GM18870 (cell line): ENCODE measurements at regions not wholly inside any gene's neighbourhood (a gene's known extent, or its start where the extent isn't known, plus 50 kb on each side); places are given as distances from the start of the nearest gene placed in this dataset.
"Not testable (repeated sequence)": the region's sequence is repeated elsewhere in the genome, so short reads cannot be mapped to it uniquely, and the experiment has no call there.

Experiments
- ATAC-seq: cut with Tn5 transposase; IDR thresholded peaks from one replicate; pipeline ENCODE4 v1.9.1; 2021; ENCODE audit warnings: moderate library complexity; ENCODE audit not compliant: unreplicated experiment

DNA sequence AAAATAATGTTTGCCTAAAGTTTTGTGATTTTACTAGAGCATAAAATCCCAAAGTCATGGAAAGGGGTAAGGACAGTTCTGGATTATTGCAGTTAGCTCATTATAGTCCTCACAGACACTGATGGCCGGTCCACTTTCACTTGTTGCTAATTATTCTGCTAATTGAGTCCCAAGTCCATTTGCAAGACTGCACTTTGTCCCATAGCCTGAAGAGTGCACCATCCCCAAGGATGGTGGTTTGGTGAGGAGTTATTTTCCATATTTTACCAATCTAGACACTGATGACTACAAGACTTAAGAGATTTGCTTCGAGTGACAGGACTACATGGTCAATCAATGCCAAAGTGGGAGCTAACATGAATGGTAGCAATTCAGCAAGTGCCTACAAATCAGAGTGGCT, 181.8 kb upstream of the CACNA2D1 start:
- ATAC-seq = no peak

DNA sequence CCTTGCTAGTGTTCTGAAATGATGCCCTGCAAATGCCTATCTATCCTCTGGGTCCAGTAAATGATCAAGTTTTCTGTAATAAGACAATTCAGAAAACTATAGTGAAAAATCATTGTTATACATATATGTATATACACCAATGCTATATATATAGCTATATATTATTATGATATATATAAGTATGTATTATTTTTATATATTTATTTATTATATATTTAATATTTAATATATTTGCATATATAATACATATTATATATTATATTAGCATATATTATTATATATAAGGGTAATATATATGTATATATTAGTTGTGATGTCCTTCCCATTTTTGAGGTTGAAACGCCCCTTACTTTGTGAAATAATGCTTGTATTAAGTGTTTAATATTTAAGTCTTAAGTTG, 181.4 kb upstream of the CACNA2D1 start:
- no peak for ATAC-seq

DNA sequence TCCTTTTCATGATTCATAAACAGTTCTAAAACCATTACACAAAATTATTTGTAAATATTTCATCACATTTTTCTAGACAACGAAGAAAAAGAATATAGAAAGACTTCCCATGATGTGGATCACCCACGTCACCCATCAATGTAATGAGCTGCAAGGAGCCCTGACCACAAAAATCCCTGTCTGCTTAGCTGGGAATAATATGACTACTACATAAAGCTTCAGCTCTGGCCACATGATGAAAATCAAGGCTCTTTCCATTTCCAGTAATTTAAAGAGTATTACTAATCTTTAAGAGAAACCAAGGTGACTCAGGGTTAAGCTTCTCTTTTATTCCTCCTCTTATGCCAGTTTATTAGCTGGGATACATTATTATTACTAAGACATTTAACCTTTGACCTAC, 180.8 kb upstream of the CACNA2D1 start:
- ATAC-seq = no peak

DNA sequence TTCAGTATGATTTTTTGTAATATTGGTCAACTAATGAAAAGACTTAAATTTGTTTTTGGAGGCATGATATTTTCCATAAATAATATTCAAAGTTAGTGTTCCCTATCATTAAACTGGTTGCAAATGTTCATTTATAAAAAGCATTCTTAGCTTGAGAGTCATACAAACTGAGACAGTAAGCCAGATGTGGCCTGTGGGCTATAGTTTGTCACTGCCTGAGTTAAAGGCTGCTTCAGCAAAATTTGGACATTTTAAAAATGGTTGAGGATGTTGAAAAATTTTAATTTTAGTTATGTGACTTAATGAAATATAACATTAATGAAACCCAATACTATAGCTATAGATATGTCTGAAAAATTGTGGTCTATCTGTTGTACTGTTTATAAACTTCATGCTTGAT, 180.2 kb upstream of the CACNA2D1 start:
- ATAC-seq = no peak

DNA sequence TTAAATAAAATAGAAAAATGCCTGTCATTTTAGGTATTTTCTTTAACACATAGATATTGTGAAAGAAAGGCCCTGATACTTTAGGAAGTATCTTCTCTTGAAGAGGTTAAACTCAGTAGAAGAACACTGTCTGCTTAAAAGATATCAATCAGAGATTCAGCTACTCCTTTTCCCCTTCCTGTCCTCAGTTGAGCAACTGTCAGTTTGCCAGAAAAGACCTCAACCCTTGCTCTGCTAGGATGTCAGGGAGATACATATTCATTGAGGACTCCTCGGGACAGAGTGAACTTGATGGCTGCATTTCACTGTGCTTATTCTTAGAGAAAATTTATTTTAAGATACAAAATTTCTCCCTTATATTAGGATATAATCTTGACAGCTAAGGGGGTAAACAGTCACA, 173.6 kb upstream of the CACNA2D1 start:
- no peak for ATAC-seq

DNA sequence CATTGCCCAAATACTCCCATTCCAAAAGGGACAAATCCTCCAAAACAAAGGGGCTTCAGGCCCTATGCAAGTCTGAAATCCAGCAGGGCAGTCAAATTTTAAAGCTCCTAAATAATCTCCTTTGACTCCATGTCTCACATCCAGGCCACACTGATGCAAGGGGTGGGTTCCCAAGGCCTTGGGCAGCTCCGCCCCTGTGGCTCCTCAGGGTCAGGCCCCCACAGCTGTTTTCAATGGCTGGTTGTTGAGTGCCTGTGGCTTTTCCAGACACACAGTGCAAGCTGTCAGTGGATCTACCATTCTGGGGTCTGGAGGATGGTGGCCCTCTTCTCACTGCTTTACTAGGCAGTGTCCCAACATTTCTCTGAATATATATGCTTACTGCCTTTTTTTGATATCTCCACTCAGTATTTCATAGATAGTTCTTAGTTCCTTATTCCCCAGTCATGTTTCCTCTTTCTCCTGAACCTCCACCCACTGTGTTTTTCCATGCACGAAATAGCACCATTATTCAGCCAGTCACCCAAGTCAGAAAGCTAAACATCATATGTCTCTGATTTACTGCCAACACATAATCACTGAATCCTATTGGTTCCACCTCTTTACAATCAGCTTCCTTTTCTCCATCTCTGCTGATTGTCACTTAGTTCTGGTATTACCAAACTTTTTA, 172.6 kb upstream of the CACNA2D1 start:
- ATAC-seq = no peak

DNA sequence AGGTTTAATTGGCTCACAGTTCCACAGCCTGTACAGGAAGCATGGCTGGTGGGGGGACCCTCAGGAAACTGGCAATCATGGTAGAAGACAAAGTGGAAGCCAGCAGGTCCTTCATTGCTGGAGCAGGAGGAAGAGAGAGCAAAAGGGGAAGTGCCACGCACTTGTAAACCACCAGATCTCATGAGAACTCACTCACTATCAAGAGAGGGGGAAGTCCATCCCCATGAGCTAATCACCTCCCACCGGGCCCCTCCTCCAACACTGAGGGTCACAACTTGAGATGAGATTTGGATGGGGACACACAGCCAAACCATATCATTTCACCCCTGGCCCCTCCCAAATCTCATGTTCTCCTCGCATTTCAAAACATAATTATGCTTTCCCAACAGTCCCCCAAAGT, 171.9 kb upstream of the CACNA2D1 start:
- ATAC-seq = peak; percentile 93

DNA sequence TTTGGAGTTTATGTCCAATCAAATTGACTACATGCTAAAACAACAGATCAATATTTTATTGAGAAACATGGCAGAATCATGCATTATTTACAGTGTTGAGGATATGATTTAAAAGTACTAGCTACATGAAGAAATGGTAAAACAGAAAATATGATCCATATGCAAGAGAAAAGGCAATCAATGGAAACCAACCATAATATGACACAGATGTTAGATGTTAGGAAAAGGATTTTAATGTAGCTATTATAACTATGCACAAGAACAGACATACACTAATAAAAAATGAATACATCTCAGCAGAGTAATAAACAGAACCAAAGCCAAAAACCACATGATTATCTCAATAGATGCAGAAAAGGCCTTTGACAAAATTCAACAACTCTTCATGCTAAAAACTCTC, 166.2 kb upstream of the CACNA2D1 start:
- ATAC-seq = no peak

DNA sequence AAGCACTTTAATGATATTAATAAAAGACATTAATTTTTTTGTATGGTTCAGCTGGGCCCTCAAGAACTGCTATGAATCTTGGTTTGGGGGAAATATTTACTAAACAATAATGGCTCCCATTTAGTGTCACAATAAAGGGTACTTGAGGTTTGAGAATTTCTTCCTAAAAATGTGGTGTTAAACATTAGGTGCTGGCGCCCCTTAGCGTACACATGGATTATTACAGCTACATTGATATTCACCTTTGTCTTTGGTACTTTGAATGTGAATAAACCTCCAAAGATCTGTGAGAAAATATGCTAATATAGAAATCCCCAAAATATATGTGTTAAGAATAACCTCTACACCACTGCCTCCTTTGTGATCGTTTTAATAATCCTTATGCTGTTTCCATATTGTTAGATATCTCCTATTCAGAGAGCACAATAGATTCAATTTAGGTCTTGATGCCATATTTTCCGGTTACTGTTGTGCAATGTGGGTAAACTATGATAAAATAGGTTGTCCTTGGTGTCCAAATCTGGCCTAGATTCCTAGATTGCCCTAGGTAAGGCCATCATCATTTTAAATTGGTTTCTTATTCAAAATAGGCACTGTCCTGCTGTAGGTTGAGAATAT, 161.8 kb upstream of the CACNA2D1 start:
- peak; percentile 71 for ATAC-seq

DNA sequence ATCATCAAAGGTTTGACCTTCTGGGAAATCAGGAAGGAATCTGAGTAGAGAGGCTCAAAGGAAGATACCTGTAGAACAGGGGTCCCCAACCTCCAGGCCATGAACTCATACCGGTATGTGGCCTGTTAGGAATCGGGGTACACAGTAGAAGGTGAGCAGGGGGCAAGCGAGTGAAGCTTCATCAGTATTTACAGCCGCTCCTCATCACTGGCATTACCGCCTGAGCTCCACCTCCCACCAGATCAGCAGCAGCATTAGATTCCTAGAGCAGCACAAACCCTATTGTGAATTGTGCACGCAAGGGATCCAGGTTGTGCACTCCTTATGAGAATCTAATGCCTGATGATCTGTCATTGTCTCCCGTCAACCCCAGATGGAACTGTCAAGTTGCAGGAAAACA, 158.5 kb upstream of the CACNA2D1 start:
- ATAC-seq = no peak

DNA sequence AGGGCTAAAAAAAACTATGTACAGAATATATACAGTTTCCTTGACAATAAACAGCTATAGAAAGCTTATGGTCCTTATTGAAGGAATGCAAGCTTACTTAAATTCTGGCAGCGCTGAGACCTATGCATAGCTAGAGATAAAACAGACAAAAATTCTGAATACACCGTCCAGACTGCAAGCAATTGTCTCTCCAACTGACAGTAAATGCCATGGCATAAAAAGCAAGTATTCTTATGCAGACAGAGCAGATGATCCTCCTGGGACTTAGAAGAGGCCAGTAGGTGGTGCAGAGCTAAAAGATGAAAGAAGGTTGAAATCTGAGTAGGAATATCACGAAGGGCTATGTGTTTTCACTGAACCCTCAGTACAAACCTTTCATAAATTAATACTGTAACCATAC, 157.0 kb upstream of the CACNA2D1 start:
- no peak for ATAC-seq

DNA sequence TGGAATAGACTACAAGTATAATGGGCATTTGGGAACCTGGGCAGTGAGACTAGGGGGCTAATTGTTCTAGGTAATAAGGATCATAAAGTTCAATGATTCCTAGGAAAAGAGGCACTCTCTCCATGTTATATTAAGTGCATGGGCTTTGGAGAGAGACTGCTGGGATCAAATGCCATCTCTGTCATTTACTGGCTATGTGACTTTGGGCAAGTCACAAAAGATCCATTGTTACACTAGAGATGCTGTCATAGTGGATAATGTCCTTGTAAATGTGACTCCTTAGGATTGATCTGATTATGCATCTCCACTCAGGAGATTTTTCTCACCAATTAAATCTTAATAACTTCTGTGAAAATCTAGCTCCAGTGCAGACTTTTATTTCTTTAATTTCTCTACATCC, 156.3 kb upstream of the CACNA2D1 start:
- no peak for ATAC-seq

DNA sequence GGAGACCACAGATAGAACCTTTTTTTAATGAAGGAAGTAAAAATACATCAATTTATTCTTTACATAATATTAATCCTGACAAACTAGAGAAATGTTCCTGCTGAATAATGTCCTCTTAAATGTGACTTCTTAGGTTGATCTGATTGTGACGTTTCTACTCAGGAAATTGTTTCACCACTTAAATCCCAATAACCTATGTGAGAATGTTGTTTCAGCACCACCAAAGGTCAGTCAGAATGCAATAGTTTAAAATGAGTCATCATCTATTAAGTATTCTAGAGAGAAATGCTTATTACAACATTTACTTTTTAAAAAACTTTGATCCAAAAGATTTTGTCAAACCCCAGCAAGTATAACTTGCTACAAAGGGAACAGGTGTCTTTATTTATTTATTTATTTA, 155.4 kb upstream of the CACNA2D1 start:
- ATAC-seq = no peak

DNA sequence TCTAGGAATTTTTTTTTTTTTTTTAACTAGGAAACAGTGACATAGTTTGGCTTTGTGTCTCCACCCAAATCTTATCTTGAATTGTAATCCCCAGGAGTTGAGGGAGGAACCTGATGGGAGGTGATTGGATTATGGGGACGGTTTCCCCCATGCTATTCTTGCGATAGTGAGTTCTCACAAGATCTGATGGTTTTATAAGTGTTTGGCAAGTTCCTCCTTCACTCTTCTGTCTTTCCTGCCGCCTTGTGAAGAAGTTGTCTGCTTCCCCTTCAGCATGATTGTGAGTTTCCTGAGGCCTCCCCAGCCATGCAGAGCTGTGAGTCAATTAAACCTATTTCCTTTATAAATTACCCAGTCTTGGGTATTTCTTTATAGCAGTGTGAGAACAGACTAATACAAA, 152.2 kb upstream of the CACNA2D1 start:
- not testable (repeated sequence) for ATAC-seq

DNA sequence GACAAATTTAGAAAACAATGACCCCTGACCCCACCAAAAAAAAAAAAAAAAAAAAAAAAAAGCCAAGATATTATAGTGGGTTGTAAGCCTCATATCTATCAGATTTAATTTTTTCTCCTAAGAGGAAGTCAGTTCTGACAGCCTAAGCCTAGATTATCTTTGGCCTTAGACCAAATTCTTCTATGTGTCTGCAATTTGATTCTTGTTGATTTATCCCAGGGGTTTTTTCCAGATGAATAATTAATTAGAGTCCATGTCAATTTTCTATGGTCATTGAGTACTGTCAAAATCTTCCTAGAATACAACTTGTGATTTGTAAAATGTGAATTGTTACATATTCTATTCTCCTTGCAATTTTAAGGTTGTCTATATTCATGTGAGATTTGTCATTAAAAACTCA, 151.6 kb upstream of the CACNA2D1 start:
- no peak for ATAC-seq

DNA sequence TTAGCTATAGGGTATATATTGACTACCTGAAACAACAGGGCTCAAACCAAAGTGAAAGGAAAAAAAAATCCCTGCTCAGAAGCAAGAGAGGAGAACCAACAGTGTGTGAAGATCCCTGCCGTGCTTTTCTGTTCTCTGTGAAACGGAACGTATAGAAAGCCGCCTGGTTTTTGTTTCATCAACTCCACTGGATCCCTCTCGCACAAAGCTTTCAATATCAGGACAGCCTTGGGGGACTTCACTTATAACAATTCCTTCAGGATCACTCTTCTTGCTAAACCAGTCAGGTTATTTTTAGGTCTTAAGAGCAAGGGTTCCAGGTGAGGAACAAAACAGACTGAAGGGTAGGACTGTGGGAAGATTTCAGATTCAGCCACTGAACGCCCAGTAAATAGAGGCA, 151.1 kb upstream of the CACNA2D1 start:
- no peak for ATAC-seq

DNA sequence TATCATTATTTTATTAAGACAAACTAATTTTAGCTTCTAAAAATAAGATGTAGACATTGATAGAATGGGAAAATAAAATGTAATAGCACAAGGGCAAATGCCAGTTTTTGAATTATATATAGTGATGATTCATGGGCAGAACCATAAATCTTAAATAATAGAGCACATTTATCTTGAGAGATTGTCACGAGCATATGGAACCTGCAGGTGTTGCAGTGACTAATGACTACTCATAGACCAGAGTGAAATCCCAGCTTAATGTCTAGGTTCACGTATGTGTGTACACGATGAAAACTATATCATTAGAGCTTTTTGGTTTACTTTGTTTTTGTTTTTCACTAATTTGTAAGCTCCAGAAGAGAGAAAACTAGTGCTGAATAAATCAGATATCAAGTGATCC, 150.2 kb upstream of the CACNA2D1 start:
- ATAC-seq = no peak

DNA sequence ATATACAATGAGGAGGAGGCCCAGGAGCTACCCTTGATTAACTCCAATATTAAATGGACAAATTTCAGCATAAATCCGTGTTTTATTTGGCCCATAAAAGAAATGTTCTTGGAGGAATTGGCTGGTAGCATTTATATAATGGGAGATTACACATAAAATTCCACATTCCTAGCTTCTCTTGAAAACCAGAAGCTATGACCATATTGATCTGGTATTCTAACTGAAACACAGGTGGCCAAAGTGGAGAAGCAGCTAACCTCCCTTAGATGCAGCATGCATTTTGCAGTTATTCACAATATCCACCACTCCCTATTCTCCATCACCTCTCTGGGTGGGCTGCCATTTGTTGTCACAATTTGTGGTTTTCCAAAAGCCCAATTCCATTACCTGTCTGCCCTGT, 148.8 kb upstream of the CACNA2D1 start:
- ATAC-seq = no peak

DNA sequence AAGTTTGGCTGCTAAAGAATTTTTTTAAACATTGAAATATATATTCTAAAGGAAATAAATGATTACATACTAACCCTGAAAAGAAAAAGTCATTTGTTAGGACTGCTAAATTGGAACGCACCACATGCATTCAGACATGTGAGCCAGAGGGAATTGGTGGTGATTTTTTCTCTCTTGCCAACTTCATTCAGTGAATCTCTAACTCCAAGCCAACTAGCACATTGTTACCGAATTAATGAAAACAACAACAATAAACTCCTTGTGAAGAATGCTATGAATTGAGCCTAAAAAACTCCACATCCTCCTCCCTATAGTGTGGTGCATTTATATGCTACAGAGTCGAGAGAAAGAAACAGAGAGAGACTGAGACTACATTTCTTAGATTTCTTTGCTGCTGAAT, 135.5 kb upstream of the CACNA2D1 start:
- no peak for ATAC-seq

DNA sequence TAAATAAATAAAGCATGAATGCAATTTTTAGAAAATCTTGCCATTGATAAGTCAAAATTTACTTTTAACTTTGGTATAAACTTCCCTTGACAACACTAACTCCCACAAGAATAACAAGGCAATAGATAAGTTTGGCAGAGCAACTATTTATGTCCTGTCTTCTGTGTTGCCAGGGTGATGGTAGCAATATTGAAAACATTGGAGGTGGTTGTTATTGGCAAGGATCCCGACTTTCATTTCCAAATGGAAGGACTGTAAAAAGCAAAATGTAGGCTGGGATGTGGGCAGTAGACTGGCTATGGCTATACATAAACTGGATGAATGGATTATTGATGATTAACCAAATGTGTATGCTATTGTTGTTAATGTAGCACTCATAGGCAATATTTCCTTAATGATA, 134.9 kb upstream of the CACNA2D1 start:
- no peak for ATAC-seq

DNA sequence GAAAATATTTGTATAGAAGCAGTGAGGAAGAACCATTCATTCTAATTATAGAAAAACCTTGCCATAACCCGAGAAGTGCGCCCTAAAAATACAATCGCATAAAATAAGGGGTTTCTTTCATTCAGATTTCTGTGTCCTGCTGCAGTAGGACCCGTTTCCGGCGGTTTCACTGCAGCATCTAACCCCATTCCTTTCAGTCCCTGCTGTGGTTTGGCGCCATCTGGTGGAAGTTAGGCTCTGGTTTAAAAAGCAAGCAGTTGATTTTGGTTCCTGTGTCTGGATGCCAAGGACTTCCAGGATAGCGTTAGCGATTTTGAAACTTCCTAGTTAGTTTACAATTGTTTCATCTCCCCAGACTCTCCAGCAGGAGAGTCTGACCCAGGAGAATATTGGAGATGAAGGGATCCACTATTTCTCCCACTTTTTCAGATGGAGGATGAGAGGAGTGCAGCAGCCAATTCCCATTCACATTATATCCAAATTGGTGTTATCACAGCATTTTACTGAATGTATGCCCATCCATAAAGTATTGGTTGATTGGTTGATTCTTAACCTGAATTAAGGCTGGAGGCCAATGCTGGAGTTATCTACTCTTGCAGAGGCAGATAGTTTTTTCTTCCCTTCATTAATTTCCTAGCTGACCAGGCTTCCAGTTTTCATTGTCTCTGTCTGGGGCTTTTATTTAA, 128.8 kb upstream of the CACNA2D1 start:
- peak; percentile 93 for ATAC-seq

DNA sequence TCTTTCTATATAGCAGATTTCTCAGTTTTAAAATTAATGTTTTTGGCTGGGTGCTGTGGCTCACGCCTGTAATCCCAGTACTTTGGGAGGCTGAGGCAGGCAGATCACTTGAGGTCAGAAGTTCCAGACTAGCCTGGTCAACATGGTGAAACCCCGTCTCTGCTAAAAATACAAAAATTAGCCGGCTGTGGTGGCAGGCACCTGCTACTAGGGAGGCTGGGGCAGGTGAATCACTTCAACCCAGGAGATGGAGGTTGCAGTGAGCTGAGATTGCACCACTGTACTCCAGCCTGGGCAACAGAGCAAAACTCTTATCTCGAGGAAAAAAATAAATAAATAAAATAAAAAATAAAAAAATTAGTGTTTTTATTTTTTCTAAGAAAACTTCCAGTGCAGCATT, 127.5 kb upstream of the CACNA2D1 start:
- not testable (repeated sequence) for ATAC-seq

DNA sequence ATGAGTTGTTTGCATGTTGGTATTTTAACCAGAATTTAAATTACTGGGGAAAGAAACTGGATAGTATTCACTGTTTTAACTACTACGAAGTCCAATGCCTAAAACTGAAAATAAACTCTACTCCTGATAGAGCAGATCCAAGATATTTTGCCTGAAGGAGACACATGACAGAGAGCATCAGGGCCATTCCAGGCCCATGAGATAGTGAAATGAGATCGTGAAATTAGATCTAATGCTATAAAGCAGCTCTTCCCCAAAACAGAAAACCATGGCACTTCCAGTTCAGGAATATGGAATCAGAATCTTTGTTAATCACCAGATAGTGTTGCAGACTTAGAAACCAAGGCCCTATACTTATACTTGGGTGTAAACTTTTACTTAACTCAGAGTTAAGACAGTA, 124.3 kb upstream of the CACNA2D1 start:
- no peak for ATAC-seq
